ENCODE measurements at regions not wholly inside any gene's neighbourhood (a gene's known extent, or its start where the extent isn't known, plus 50 kb on each side); places are given as distances from the start of the nearest gene placed in this dataset.

GRCh38 chr1:95660736-95661135 is 426.7 kb downstream of the RWDD3 start:
- Histone ChIP-seq H3K4ac (replicated peaks; ENCODE audit: insufficient read length, low read depth, low read length) (no peak overlapping the region), H4K20me1 (replicated peaks in 1 of 2; ENCODE audit: control insufficient read depth in 1 of 2, insufficient read depth in 2 of 2, low read length in 2 of 2) (no peaks in the 10 kb centered on the region), H3K56ac (replicated peaks; ENCODE audit: insufficient read length, low read depth, low read length) (no peak overlapping the region), H4K8ac (ENCODE audit: extremely low read depth, insufficient read depth, low read length) (no peak overlapping the region), H3K23ac (ENCODE audit: insufficient read length) (no peak overlapping the region), H2BK15ac (ENCODE audit: low read length) (no peak overlapping the region), H2BK20ac (ENCODE audit: low read length) (no peak overlapping the region), H3K4me2 (ENCODE audit: insufficient read depth in 1 of 2, low read depth in 2 of 2, low read length in 2 of 2) (no peak overlapping the region), H3K9ac (replicated peaks in 1 of 4; ENCODE audit: extremely low read depth in 1 of 4, low read depth in 3 of 4, low read length in 3 of 4) (no peak overlapping the region), H2BK12ac (ENCODE audit: low read depth, low read length) (no peak overlapping the region), H3K23me2 (ENCODE audit: low read depth, low read length) (no peaks in the 10 kb centered on the region), H3K27ac (ENCODE audit: low read depth, low read length) (no peak overlapping the region), H3K18ac (ENCODE audit: extremely low read depth, low read length) (no peak overlapping the region), H3K27me3 (replicated peaks in 1 of 4; ENCODE audit: control insufficient read depth in 3 of 4, extremely low read depth in 1 of 4, insufficient read depth in 3 of 4, low read length in 3 of 4) (no peaks in the 10 kb centered on the region), H2AFZ (ENCODE audit: low read length) (no peak overlapping the region), H3K79me1 (ENCODE audit: low read depth, low read length) (no peaks in the 10 kb centered on the region), H4K5ac (ENCODE audit: insufficient read length, low read depth, low read length) (no peak overlapping the region), H3K36me3 (ENCODE audit: control insufficient read depth in 2 of 4, insufficient read depth in 4 of 4, low read length in 3 of 4) (no peaks in the 10 kb centered on the region), H3K9me3 (ENCODE audit: insufficient read depth in 2 of 2, low read depth in 1 of 2, low read length in 1 of 2) (0 out of 4 replicates have a peak, but pooled peaks cover 0 to 3% of the 10 kb centered on the region in 2 experiments), H4K91ac (replicated peaks; ENCODE audit: insufficient read length, low read length) (no peak overlapping the region), H3K79me2 (ENCODE audit: control insufficient read depth in 1 of 2, insufficient read depth in 2 of 2, low read length in 2 of 2) (no peaks in the 10 kb centered on the region), H3K4me1 (replicated peaks in 1 of 4; ENCODE audit: control insufficient read depth in 3 of 4, insufficient read depth in 4 of 4, low read length in 3 of 4) (no peaks in the 10 kb centered on the region), H2AK5ac (ENCODE audit: low read depth, low read length) (no peak overlapping the region), H2BK120ac (replicated peaks; ENCODE audit: low read depth, low read length) (no peak overlapping the region), H3K14ac (ENCODE audit: insufficient read length) (no peak overlapping the region), H2BK5ac (ENCODE audit: low read depth, low read length) (no peak overlapping the region), H3K4me3 (ENCODE audit: extremely low read depth in 1 of 4, insufficient read depth in 2 of 4, low read depth in 3 of 4, low read length in 4 of 4) (no peak overlapping the region)
- 85% methylated on average over 2 of the region's 2 CpGs; no CpG with 5 or more reads in 1 of the 2 experiments for WGBS, 2 experiments (ENCODE audit: extremely low coverage in 1 of 2, insufficient coverage in 1 of 2, insufficient read length in 1 of 2, insufficient replicate concordance in 2 of 2, low coverage in 1 of 2, low lambda C conversion rate in 2 of 2, missing lambda C conversion rate in 1 of 2)
- FAIRE-seq: no peak
- ChIA-PET POLR2A (ENCODE audit: partially characterized antibody) (no interaction called here), CTCF (ENCODE audit: partially characterized antibody) (interaction anchor here (0.9 kb wide), 1 partner anchor 17 kb away, joined by 3 read pairs; no protein-coding TSS in a partner anchor)
- TF ChIP-seq TEAD4 (IDR thresholded peaks at IDR 0.05; ENCODE audit: low read depth, low read length) (no peak), CREB1 (IDR thresholded peaks at IDR 0.05) (no peak), CTCF (IDR thresholded peaks at IDR 0.05; ENCODE audit: control extremely low read depth in 1 of 3, insufficient read depth in 1 of 3, low read depth in 1 of 3, low read length in 3 of 3) (no peak), SP1 (IDR thresholded peaks at IDR 0.05; ENCODE audit: low read depth, low read length) (no peak), GABPA (IDR thresholded peaks at IDR 0.05; ENCODE audit: borderline replicate concordance, insufficient read depth, low read length) (no peak), BCL11A (IDR thresholded peaks at IDR 0.05; ENCODE audit: low read depth in 2 of 2, low read length in 2 of 2) (no peak), RAD21 (IDR thresholded peaks at IDR 0.05 in 1 of 2, conservative IDR thresholded peaks at IDR 0.05 in 1 of 2; ENCODE audit: low read depth in 2 of 2, low read length in 2 of 2) (no peak)
- TF ChIP-seq, protein P1, sequence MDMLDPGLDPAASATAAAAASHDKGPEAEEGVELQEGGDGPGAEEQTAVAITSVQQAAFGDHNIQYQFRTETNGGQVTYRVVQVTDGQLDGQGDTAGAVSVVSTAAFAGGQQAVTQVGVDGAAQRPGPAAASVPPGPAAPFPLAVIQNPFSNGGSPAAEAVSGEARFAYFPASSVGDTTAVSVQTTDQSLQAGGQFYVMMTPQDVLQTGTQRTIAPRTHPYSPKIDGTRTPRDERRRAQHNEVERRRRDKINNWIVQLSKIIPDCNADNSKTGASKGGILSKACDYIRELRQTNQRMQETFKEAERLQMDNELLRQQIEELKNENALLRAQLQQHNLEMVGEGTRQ (IDR thresholded peaks at IDR 0.05; ENCODE audit: low read length): no peak
- TF ChIP-seq, protein P2, sequence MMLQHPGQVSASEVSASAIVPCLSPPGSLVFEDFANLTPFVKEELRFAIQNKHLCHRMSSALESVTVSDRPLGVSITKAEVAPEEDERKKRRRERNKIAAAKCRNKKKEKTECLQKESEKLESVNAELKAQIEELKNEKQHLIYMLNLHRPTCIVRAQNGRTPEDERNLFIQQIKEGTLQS (IDR thresholded peaks at IDR 0.05; ENCODE audit: insufficient read depth, low read depth, low read length): no peak
- DNase-seq (ENCODE audit: low read depth in 1 of 2, low spot score in 2 of 2): no peak

Data from H1 (cell line).